H9 (cell line): ENCODE measurements at regions not wholly inside any gene's neighbourhood (a gene's known extent, or its start where the extent isn't known, plus 50 kb on each side); places are given as distances from the start of the nearest gene placed in this dataset.
"Not testable (repeated sequence)": the region's sequence is repeated elsewhere in the genome, so short reads cannot be mapped to it uniquely, and the experiment has no call there.

ENCODE experiments used
- DNase-seq: peaks from one replicate; pipeline ENCODE4 v3.0.0-alpha.2; 2017
- H2AFZ ChIP-seq: one replicate; pipeline ENCODE4 v1.6.1; 2013; ENCODE audit warnings: mild to moderate bottlenecking, low read length, control low read depth, moderate library complexity
- H2AK5ac ChIP-seq: 2 replicates; pipeline ENCODE4 v1.6.1; 2013; ENCODE audit warnings: low read length, control low read depth, mixed read lengths; ENCODE audit not compliant: insufficient read length
- H2BK120ac ChIP-seq: one replicate; pipeline ENCODE4 v1.6.1; 2013; ENCODE audit warnings: low read depth, mild to moderate bottlenecking, low read length, control low read depth, inconsistent platforms; ENCODE audit not compliant: poor library complexity, severe bottlenecking
- H2BK12ac ChIP-seq: 2 replicates; pipeline ENCODE4 v1.6.1; 2013; ENCODE audit warnings: low read length, control low read depth, mixed read lengths, low read depth; ENCODE audit not compliant: insufficient read length
- H2BK15ac ChIP-seq: 2 replicates; pipeline ENCODE4 v1.6.1; 2013; ENCODE audit warnings: low read depth, low read length, control low read depth
- H2BK20ac ChIP-seq: one replicate; pipeline ENCODE4 v1.6.1; 2013; ENCODE audit warnings: low read depth, mild to moderate bottlenecking, low read length, control low read depth, inconsistent platforms; ENCODE audit not compliant: poor library complexity, severe bottlenecking
- H2BK5ac ChIP-seq: 2 replicates; pipeline ENCODE4 v1.6.1; 2013; ENCODE audit warnings: low read length, control low read depth, mixed read lengths; ENCODE audit not compliant: insufficient read length
- H3K14ac ChIP-seq: 2 replicates; pipeline ENCODE4 v1.6.1; 2013; ENCODE audit warnings: low read length, control low read depth; ENCODE audit not compliant: insufficient read depth
- H3K18ac ChIP-seq: 2 replicates; pipeline ENCODE4 v1.6.1; 2013; ENCODE audit warnings: low read depth, mild to moderate bottlenecking, mixed read lengths, low read length, control low read depth; ENCODE audit not compliant: insufficient read length
- H3K23ac ChIP-seq: 2 replicates; pipeline ENCODE4 v1.6.1; 2013; ENCODE audit warnings: low read length, control low read depth, mixed read lengths, low read depth; ENCODE audit not compliant: insufficient read length
- H3K23me2 ChIP-seq: 2 replicates; pipeline ENCODE4 v1.6.1; 2013; ENCODE audit warnings: low read depth, mild to moderate bottlenecking, mixed read lengths, low read length, control low read depth; ENCODE audit not compliant: insufficient read length, poor library complexity, severe bottlenecking
- H3K27ac ChIP-seq: 2 replicates; pipeline ENCODE4 v1.5.1; 2013; ENCODE audit warnings: low read length, control low read depth, mixed read lengths, low read depth; ENCODE audit not compliant: insufficient read length
- H3K27me3 ChIP-seq: 2 replicates; pipeline ENCODE4 v1.6.1; 2013; ENCODE audit warnings: low read length, control low read depth, inconsistent platforms; ENCODE audit not compliant: insufficient read depth
- H3K4ac ChIP-seq: 2 replicates; pipeline ENCODE4 v1.6.1; 2013; ENCODE audit warnings: low read depth, mild to moderate bottlenecking, control low read depth, inconsistent platforms, low read length, moderate library complexity
- H3K4me1 ChIP-seq: 2 replicates; pipeline ENCODE4 v1.6.1; 2013; ENCODE audit warnings: low read length, control low read depth, inconsistent platforms; ENCODE audit not compliant: insufficient read depth
- H3K4me2 ChIP-seq: 2 replicates; pipeline ENCODE4 v1.6.1; 2013; ENCODE audit warnings: low read length, control low read depth, mixed read lengths; ENCODE audit not compliant: insufficient read length, insufficient read depth
- H3K56ac ChIP-seq: 2 replicates; pipeline ENCODE4 v1.6.1; 2013; ENCODE audit warnings: low read depth, mild to moderate bottlenecking, mixed read lengths, low read length, control low read depth; ENCODE audit not compliant: insufficient read length
- H3K79me1 ChIP-seq: 2 replicates; pipeline ENCODE4 v1.6.1; 2013; ENCODE audit warnings: low read depth, mild to moderate bottlenecking, moderate library complexity, low read length, control low read depth, inconsistent platforms; ENCODE audit not compliant: insufficient read depth, poor library complexity, severe bottlenecking
- H3K79me2 ChIP-seq: 2 replicates; pipeline ENCODE4 v1.6.1; 2013; ENCODE audit warnings: low read length, control low read depth, inconsistent platforms; ENCODE audit not compliant: insufficient read depth
- H3K9ac ChIP-seq: 2 replicates; pipeline ENCODE4 v1.6.1; 2013; ENCODE audit warnings: low read length, control low read depth, mixed read lengths; ENCODE audit not compliant: insufficient read length; ENCODE audit errors: extremely low read depth
- H3K9me3 ChIP-seq: one replicate; pipeline ENCODE4 v1.6.1; 2013; ENCODE audit warnings: low read depth, low read length, inconsistent platforms; ENCODE audit not compliant: control insufficient read depth
- H3T11ph ChIP-seq: one replicate; pipeline ENCODE4 v1.6.1; 2013; ENCODE audit warnings: mild to moderate bottlenecking, low read length, control low read depth, inconsistent platforms
- H4K20me1 ChIP-seq: one replicate; pipeline ENCODE4 v1.6.1; 2013; ENCODE audit not compliant: control insufficient read depth, insufficient read length, insufficient read depth
- H4K5ac ChIP-seq: 2 replicates; pipeline ENCODE4 v1.6.1; 2013; ENCODE audit warnings: low read depth, mild to moderate bottlenecking, mixed read lengths, low read length, control low read depth; ENCODE audit not compliant: insufficient read length
- H4K8ac ChIP-seq: replicated peaks from 2 replicates; pipeline ENCODE4 v1.6.1; 2013; ENCODE audit warnings: low read length, control low read depth, mixed read lengths, low read depth; ENCODE audit not compliant: insufficient read length
- H4K91ac ChIP-seq: 2 replicates; pipeline ENCODE4 v1.6.1; 2013; ENCODE audit warnings: low read depth, mild to moderate bottlenecking, moderate library complexity, mixed read lengths, low read length, control low read depth; ENCODE audit not compliant: insufficient read length
- H3K27ac Mint-ChIP-seq, 3 experiments: 2 replicates in 2 of 3; 3 replicates in 1 of 3; pipeline ENCODE4 v1.8.0; 2020 to 2021; ENCODE audit warnings: mixed read lengths in 3 of 3, mild to moderate bottlenecking in 1 of 3, moderate library complexity in 1 of 3
- H3K27me3 Mint-ChIP-seq: 2 replicates; pipeline ENCODE4 v1.8.0; 2021; ENCODE audit warnings: low read depth, mild to moderate bottlenecking, moderate library complexity, mixed read lengths
- H3K36me3 Mint-ChIP-seq, 3 experiments: 2 replicates in 2 of 3; 3 replicates in 1 of 3; pipeline ENCODE4 v1.8.0; 2020 to 2021; ENCODE audit warnings: low read depth in 3 of 3, mixed read lengths in 3 of 3; ENCODE audit not compliant: insufficient read depth in 1 of 3
- H3K4me1 Mint-ChIP-seq, 2 experiments: 2 replicates each; pipeline ENCODE4 v1.8.0; 2020; ENCODE audit warnings: mixed read lengths in 2 of 2
- H3K4me3 Mint-ChIP-seq, 2 experiments: 2 replicates in 1 of 2; 3 replicates in 1 of 2; pipeline ENCODE4 v1.8.0; 2020 to 2021; ENCODE audit warnings: mild to moderate bottlenecking in 2 of 2, mixed read lengths in 2 of 2, moderate library complexity in 1 of 2
- H3K9me3 Mint-ChIP-seq, 2 experiments: 2 replicates in 1 of 2; 3 replicates in 1 of 2; pipeline ENCODE4 v1.8.0; 2020; ENCODE audit warnings: mild to moderate bottlenecking in 2 of 2, mixed read lengths in 2 of 2, moderate library complexity in 1 of 2
- WGBS: extraction: QIAGEN DNeasy Blood & Tissue Kit; methylation state at CpG from one replicate; pipeline ENCODE4 v1.1.7; 2013; ENCODE audit warnings: missing lambda C conversion rate, low lambda C conversion rate, mixed read lengths; ENCODE audit not compliant: insufficient read length; ENCODE audit errors: extremely low coverage; 5-methylcytosine and 5-hydroxymethylcytosine counted together

DNA sequence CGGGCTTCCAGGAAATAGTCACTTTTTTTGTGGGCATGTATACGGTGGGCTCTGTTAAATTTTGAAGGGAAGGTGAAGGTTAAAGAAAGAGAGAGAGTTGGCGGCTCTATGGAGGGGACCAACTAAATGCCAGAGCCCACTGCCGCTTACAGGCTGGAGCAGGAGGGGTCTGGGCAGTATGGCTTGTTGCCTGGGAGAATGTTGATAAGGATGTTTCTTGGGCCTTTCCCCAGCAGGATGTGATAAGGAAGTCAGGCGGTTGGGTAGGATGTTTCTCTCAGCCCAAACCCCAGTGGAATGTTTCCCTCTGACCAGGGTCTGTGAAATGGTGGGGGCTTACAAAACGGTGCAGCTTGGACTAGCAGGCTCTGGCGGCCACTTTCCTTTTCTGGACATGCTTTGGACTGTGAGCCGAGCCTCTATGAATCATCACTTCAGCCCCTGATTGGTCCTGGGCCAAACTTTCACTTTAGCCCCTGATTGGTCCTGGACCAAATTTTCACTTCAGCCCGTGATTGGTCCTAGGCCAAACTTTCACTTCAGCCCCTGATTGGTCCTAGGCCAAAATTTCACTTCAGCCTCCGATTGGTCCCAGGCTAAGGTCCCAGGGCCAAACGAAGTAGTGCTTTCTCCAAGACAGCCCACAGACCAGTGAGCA, 630.7 kb downstream of the KCNJ18 start:
- H3K14ac ChIP-seq, H4K8ac ChIP-seq, H4K5ac ChIP-seq, H3K79me2 ChIP-seq, H3K4me2 ChIP-seq, H2BK12ac ChIP-seq, H3K27ac ChIP-seq, H2BK5ac ChIP-seq, H3K27me3 Mint-ChIP-seq, H2BK20ac ChIP-seq, H3K27ac Mint-ChIP-seq, H3K4me1 Mint-ChIP-seq, H3K4me3 Mint-ChIP-seq, H3K56ac ChIP-seq, H3K23ac ChIP-seq, H4K91ac ChIP-seq, H2AK5ac ChIP-seq, H4K20me1 ChIP-seq, H2BK15ac ChIP-seq, H3K4me1 ChIP-seq, H3T11ph ChIP-seq, H3K23me2 ChIP-seq, H3K4ac ChIP-seq, H3K79me1 ChIP-seq, H3K18ac ChIP-seq, H3K9ac ChIP-seq, DNase-seq, H2BK120ac ChIP-seq, H3K27me3 ChIP-seq, H2AFZ ChIP-seq: not testable (repeated sequence)
- H3K36me3 Mint-ChIP-seq: peaks cover 9 to 31% (median 13%) of the 10 kb centered on the region in 3 experiments
- peaks cover 84 to 89% of the 10 kb centered on the region in 2 experiments for H3K9me3 Mint-ChIP-seq
- peaks cover 39% of the 10 kb centered on the region for H3K9me3 ChIP-seq
- no CpG with 5 or more reads among the region's 11 CpGs for WGBS
